Sigmoid colon (tissue), 6 donors: ENCODE measurements at regions not wholly inside any gene's neighbourhood (a gene's known extent, or its start where the extent isn't known, plus 50 kb on each side); places are given as distances from the start of the nearest gene placed in this dataset.
"Not testable (repeated sequence)": the region's sequence is repeated elsewhere in the genome, so short reads cannot be mapped to it uniquely, and the experiment has no call there.

Source experiments
- DNase-seq: peaks from one replicate; pipeline ENCODE4 v3.0.0-alpha.2; 2019
- H3K27ac ChIP-seq, 4 donors: fragments of 200-600 bp; sonication (generic); one replicate each; pipeline ENCODE4 v1.5.1; 2016 to 2019; ENCODE audit warnings: mild to moderate bottlenecking in 1 of 4
- H3K27me3 ChIP-seq, 3 donors: fragments of 200-600 bp; sonication (generic); one replicate each; pipeline ENCODE4 v1.5.1; 2019; ENCODE audit warnings: mild to moderate bottlenecking in 1 of 3
- H3K36me3 ChIP-seq, 4 donors: fragments of 200-600 bp; sonication (generic); one replicate each; pipeline ENCODE4 v1.5.1; 2016 to 2019
- H3K4me1 ChIP-seq, 4 donors: fragments of 200-600 bp; sonication (generic); one replicate each; pipeline ENCODE4 v1.5.1; 2017 to 2019
- H3K4me3 ChIP-seq, 4 donors: fragments of 200-600 bp; sonication (generic); one replicate each; pipeline ENCODE4 v1.5.1; 2017 to 2019; ENCODE audit warnings: mild to moderate bottlenecking in 2 of 4, moderate library complexity in 1 of 4
- H3K9me3 ChIP-seq, 4 donors: fragments of 200-600 bp in 3 of 4; sonication (generic) in 3 of 4; one replicate each; pipeline versions ENCODE4 v1.5.1 to v1.6.1; 2013 to 2019
- EP300 ChIP-seq, 4 donors: sonication (generic); formaldehyde crosslinking; IDR thresholded peaks; one replicate each; pipeline ENCODE4 v1.6.1; 2017; ENCODE audit warnings: antibody characterized with exemption in 4 of 4
- POLR2A ChIP-seq, 2 donors: fragments of 450-650 bp; IDR thresholded peaks; one replicate each; pipeline ENCODE4 v1.6.1; 2016; ENCODE audit warnings: antibody characterized with exemption in 2 of 2, mild to moderate bottlenecking in 2 of 2, moderate library complexity in 2 of 2
- POLR2AphosphoS5 ChIP-seq, 4 donors: sonication (generic); formaldehyde crosslinking; IDR thresholded peaks; one replicate each; pipeline ENCODE4 v1.6.1; 2017; ENCODE audit warnings: antibody characterized with exemption in 4 of 4
- WGBS, 2 donors: extraction: QIAGEN DNeasy Blood & Tissue Kit; methylation state at CpG; one replicate each; pipeline ENCODE4 v1.1.7; 2013; 5-methylcytosine and 5-hydroxymethylcytosine counted together
- intact Hi-C: fragments of 100-400 bp; cut with DNase I; formaldehyde crosslinking; loops from one replicate; pipeline ENCODE4 v1.15.1; 2023
- TF ChIP-seq, protein P1 (sequence below), 4 experiments: fragments of 450-650 bp in 3 of 4; fragments of 200-600 bp in 1 of 4; IDR thresholded peaks; one replicate each; pipeline ENCODE4 v1.5.1; 2016 to 2019; ENCODE audit warnings: antibody characterized with exemption in 4 of 4, mild to moderate bottlenecking in 3 of 4, moderate library complexity in 2 of 4
- donor health status: healthy with polysubstance abuse.
- donor health status: healthy.

DNA sequence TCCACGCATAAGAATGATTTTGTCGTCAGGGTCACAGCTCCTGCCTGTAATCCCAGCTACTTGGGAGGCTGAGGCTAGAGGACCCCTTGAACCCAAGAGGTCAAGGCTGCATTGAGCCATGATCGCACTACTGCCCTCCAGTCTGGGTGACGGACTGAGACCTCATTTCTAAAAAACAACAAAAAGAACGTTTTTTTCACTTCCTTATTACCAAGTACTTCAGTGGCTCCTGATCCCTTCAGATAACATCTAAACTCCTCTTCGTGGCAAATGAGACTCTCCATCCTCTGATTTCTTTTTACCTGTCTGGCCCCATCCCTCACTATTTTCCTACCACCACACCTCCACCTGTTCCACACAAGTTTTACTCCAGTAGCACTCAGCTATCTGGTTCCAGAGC lies 105.4 kb upstream of the TLK1 start:
- WGBS, 2 donors = 58 to 71% methylated on average over 6 of the region's 6 CpGs
- Histone ChIP-seq H3K4me3 (no peak overlapping the region), H3K27me3 (no peaks in the 10 kb centered on the region), H3K9me3 (no peaks in the 10 kb centered on the region), H3K36me3 (no peaks in the 10 kb centered on the region), H3K4me1 (peaks cover 0 to 17% (median 8%) of the 10 kb centered on the region in 4 donors), H3K27ac (no peak overlapping the region)
- intact Hi-C loops = no loop called here
- TF ChIP-seq POLR2A (IDR thresholded peaks at IDR 0.05) (no peak), POLR2AphosphoS5 (IDR thresholded peaks at IDR 0.05) (no peak), EP300 (IDR thresholded peaks at IDR 0.05) (no peak)
- TF ChIP-seq, protein P1, sequence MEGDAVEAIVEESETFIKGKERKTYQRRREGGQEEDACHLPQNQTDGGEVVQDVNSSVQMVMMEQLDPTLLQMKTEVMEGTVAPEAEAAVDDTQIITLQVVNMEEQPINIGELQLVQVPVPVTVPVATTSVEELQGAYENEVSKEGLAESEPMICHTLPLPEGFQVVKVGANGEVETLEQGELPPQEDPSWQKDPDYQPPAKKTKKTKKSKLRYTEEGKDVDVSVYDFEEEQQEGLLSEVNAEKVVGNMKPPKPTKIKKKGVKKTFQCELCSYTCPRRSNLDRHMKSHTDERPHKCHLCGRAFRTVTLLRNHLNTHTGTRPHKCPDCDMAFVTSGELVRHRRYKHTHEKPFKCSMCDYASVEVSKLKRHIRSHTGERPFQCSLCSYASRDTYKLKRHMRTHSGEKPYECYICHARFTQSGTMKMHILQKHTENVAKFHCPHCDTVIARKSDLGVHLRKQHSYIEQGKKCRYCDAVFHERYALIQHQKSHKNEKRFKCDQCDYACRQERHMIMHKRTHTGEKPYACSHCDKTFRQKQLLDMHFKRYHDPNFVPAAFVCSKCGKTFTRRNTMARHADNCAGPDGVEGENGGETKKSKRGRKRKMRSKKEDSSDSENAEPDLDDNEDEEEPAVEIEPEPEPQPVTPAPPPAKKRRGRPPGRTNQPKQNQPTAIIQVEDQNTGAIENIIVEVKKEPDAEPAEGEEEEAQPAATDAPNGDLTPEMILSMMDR (IDR thresholded peaks at IDR 0.05) = no peak
- no peak for DNase-seq

DNA sequence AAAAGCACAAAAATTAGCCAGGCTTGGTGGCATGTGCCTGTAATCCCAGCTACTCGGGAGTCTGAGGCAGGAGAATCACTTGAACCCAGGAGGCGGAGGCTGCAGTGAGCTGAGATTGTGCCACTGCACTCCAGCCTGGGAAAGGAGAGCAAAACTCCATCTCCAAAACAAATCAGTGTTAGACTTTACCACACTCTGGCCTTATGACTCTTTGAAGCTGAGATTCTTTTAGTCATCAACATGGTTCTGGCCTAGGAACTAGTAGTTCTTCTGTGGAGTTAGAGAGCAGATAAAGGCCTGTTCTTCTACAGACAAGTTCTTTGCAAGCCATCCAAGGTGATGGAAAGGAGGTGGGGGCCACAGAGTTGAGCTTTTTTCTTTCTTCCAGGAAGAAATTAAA lies 100.8 kb upstream of the TLK1 start:
- H3K27me3 ChIP-seq, intact Hi-C loops, DNase-seq, H3K4me3 ChIP-seq, H3K9me3 ChIP-seq, H3K36me3 ChIP-seq: not testable (repeated sequence)
- Histone ChIP-seq H3K27ac (peak overlapping the region in 2 of 4 donors; percentile 59 to 62), H3K4me1 (peaks cover 0 to 13% (median 6%) of the 10 kb centered on the region in 4 donors)
- 97 to 98% methylated on average over 2 of the region's 2 CpGs for WGBS, 2 donors

DNA sequence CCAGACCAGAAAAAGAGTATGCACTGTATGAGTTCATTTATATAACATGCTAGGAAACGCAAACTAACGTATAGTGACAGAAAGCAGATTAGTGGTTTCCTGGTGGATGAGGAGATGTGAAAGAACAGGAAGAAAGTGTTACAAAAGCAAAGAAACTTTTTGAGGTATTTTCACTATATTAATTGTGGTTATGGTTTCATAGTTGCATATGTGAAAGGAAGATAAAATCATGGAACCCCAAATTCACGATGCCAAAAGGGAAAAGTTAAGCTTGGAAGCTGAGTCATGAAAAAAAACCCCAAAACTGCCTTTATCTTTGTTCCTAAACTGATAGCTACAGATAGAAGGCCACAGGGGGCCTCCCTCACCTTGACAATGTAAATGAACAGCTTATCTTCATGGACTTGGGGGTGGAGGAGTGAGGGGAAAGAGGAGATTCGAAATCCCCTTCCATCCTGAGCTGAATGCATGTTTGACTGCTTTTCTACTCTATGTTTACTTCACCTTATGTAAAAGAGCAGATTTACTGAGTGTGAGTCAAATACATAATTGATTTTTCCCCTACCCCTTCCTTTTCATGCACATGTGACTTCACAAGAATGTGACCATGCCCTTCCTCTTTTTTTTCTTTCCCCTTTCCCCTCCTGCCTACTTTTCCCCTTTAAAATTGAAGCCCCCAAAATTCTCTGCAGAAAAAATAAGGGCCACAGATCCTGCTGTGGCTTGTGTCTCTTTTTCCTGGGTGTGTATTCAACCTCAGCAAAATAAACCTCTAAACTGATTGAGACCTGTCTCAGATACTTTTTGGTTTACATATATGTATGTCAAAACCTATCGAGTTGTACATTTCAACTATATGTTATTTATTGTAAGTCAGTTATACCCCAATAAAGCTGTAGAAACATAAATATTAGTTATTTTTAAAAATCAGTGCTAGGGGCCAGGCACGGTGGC lies 100.1 kb upstream of the TLK1 start:
- TF ChIP-seq POLR2AphosphoS5 (IDR thresholded peaks at IDR 0.05) (no peak), EP300 (IDR thresholded peaks at IDR 0.05) (no peak), POLR2A (IDR thresholded peaks at IDR 0.05) (no peak)
- TF ChIP-seq, protein P1 (IDR thresholded peaks at IDR 0.05) = no peak
- Histone ChIP-seq H3K27ac (no peak overlapping the region), H3K9me3 (no peaks in the 10 kb centered on the region), H3K27me3 (no peaks in the 10 kb centered on the region), H3K36me3 (no peaks in the 10 kb centered on the region), H3K4me1 (peaks cover 0 to 13% (median 6%) of the 10 kb centered on the region in 4 donors), H3K4me3 (no peak overlapping the region)
- intact Hi-C loops = no loop called here
- 52 to 78% methylated on average over 6 of the region's 6 CpGs for WGBS, 2 donors
- no peak for DNase-seq

DNA sequence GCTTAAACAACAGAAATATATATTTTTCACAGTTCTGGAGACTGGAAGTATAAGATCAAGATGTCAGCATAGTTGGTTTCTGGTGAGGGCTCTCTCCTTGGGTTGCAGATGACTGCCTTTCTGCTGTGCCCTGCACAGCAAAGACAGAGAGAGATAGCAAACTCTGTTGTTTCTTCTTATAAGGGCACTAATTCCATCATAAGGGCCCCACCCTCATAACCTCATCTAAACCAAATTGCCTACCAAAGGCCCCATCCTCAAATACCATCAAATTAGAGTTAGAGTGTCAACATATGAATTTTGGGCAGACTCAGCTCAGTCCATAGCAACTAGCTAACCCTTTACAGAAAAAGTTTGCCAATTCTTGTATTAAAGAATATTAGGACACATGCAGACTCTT lies 94.0 kb upstream of the TLK1 start:
- H3K27me3 ChIP-seq = no peaks in the 10 kb centered on the region
- no peaks in the 10 kb centered on the region for H3K9me3 ChIP-seq
- DNase-seq = no peak
- TF ChIP-seq POLR2A (IDR thresholded peaks at IDR 0.05) = no peak
- TF ChIP-seq, protein P1 (IDR thresholded peaks at IDR 0.05) = no peak
- no peak for TF ChIP-seq POLR2AphosphoS5 (IDR thresholded peaks at IDR 0.05)
- TF ChIP-seq EP300 (IDR thresholded peaks at IDR 0.05) = no peak
- intact Hi-C loops = loop anchor here (5.0 kb wide), 1 partner anchor 92 kb away; the partner anchor contains the start of gene TLK1
- peak overlapping the region; percentile 63 to 75 (median 70) for H3K27ac ChIP-seq
- H3K36me3 ChIP-seq = no peaks in the 10 kb centered on the region
- H3K4me3 ChIP-seq = no peak overlapping the region
- peaks cover 0 to 23% (median 14%) of the 10 kb centered on the region in 4 donors for H3K4me1 ChIP-seq

DNA sequence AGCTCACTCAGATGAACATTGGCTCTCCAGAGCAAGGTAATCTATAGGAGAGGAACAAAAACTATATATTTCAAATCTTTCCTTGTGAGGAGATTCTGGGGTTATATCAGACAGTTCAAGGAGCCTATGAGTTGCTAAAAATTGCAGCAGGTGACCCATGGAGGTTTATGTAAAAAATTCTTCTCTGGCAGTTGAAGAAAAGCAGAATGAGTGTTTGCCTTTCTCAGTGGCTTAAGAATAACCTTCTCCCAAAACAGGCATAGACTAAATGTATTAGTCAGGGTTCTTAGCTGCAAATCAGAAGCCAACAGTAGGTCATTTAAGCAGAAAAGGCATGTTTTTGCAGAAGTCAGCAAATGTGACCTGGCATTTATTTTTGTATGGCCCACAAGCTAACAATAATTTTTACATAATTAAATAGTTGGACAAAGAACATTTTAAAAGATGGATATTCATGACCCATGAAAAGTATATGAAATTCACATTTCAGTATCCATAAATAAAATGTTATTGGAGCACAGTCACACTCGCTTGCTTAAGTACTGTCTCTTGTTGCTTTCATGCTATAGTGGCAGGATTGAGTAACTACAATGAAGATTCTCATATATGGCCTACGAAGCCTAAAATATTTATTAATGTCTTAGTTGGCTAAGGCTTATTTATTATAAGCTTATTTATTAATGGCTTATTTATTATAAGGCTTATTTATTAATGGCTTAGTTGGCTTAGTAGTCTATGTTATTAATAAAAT lies 93.4 kb upstream of the TLK1 start:
- Histone ChIP-seq H3K4me3 (peak overlapping the region in 2 of 4 donors; percentile 0 to 3), H3K9me3 (no peaks in the 10 kb centered on the region), H3K27ac (peak overlapping the region; percentile 63 to 75 (median 70)), H3K4me1 (peaks cover 0 to 23% (median 14%) of the 10 kb centered on the region in 4 donors), H3K36me3 (no peaks in the 10 kb centered on the region), H3K27me3 (no peaks in the 10 kb centered on the region)
- intact Hi-C loops = loop anchor here (5.0 kb wide), 1 partner anchor 92 kb away; the partner anchor contains the start of gene TLK1
- TF ChIP-seq POLR2AphosphoS5 (IDR thresholded peaks at IDR 0.05) (peak; percentile 12 to 78 (median 55)), EP300 (IDR thresholded peaks at IDR 0.05) (no peak), POLR2A (IDR thresholded peaks at IDR 0.05) (no peak)
- TF ChIP-seq, protein P1 (IDR thresholded peaks at IDR 0.05) = peak in 2 of 4 experiments; percentile 22 to 44
- 88 to 95% methylated on average over 2 of the region's 2 CpGs for WGBS, 2 donors
- no peak for DNase-seq
